Stimulated activated CD4-positive, alpha-beta T cell treated with anti-CD3 and anti-CD28 coated beads, TNF-alpha, amount 100 ng/mL, for 24 hours (primary cell): ENCODE measurements at regions not wholly inside any gene's neighbourhood (a gene's known extent, or its start where the extent isn't known, plus 50 kb on each side); places are given as distances from the start of the nearest gene placed in this dataset.

Experiments
- DNase-seq, 3 experiments: peaks; one replicate each; pipeline ENCODE4 v3.0.0-alpha.2; 2020; ENCODE audit warnings: low read depth in 3 of 3

- no peak for DNase-seq
Measured at GRCh38 chr5:147037515-147038205, 159.1 kb upstream of the PPP2R2B start.

DNA sequence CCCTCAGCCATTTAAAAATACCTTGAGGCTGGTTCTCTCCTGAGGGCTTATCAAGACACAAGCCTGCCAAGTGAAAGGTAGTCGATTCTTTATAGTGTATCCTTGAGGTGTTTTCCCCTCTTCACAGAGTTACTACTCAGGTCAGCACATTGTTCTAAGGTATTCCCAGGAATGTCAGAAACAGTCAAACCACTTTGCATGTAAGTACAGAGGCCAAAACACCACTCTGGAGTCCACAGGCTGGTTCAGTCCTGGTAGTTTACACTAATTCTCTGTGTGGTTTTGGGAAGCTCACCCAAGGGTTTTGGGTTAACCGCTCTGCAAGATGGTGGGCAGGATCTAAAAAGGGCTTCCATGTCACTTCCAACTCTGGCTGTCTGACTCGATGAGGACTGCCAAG lies 162.3 kb upstream of the PPP2R2B start:
- no peak for DNase-seq

DNA sequence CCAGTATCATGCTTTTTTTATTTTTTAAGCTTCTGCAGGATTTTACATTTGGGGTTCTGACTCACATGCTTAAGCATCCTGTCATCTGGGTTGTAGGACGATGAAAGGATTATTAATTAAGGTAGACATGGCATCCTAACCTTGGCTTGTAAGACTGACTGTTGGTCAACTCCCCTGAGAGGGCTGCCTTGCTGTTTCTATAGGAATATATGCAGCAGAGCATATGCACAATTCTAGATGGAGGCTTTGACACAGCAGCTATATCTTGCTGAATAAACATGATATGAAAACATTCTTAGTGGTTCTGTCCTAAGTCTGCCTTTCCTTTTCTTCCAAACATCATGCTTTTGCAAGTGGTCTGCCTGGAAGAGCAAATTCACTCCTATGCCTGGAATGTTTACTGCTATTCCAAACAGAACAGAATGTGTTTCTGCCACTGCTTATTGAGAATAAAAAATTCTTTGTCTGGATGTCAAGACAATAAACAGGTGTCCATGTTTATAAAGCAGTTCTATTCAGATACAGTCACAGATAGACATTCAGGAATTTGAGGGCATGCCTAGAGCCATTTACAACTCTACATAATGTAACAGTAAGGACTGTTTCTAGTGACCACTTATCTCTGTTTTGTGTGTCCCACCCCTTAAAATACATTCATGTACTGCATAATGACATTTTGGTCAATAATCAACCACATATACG lies 166.2 kb upstream of the PPP2R2B start:
- no peak for DNase-seq

- DNase-seq, result no peak
Measured at GRCh38 chr5:147045290-147045689, 166.7 kb upstream of the PPP2R2B start.

- DNase-seq, result no peak
Measured at GRCh38 chr5:147046281-147046680, 167.7 kb upstream of the PPP2R2B start.

DNA sequence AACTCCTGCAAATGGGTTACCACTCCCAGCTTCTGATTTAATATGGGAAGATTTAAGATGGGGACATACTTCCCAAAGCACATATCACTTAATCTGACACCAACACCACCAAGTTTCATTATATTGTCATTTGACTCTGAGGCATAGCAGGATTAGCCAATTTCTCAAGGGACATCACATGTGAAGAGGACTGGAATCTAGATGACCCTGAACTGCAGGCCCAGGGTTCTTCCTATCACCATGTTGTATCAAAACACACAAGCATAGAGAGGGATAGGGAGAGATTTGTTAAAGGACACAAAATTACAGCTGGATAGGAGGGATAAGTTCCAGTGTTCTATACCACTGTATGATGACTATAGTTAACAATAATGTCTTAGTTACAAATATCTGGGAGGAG lies 168.3 kb upstream of the PPP2R2B start:
- no peak for DNase-seq

- no peak for DNase-seq
Measured at GRCh38 chr5:147049764-147050163, 171.2 kb upstream of the PPP2R2B start.

DNA sequence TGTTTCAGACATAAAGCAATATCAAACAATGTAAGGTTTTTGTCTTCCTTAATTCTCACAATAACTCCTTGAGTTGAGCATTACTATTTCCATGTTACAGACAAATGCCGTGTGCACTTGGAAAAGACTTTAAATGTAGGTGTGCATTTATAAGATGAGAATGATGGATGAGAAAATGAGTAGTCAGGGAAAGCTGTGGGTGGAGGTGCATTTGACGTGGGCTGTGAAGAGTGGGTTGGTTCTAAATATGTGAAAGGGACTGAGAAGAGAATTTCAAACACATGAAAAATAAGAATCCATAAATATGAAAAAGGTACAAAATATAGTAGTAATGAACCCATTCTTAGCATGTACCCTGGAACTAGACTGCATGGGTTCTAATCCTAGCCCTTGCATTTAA lies 171.6 kb upstream of the PPP2R2B start:
- DNase-seq, result no peak

DNA sequence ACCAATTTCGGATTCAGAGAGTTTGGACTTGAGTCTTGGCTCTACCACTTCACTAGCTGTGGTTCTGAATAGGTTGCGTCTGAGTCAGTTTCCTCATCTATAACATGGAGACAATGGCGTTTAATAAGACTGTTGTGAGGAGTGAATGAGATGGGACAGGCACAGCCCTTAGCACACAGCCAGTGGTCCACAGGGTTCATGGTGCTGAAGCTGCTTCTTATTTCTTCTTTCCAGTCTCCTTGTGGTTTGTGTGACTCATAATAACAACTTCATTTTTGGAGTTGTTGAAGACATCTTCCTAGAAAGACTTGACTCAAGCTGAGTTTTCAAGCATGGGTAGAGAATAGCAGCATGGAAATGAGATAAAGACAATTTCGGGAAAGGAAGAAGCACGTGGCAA lies 172.6 kb upstream of the PPP2R2B start:
- DNase-seq, result no peak

GRCh38 chr5:147052519-147052918 lies 174.0 kb upstream of the PPP2R2B start:
- DNase-seq, result no peak

DNA sequence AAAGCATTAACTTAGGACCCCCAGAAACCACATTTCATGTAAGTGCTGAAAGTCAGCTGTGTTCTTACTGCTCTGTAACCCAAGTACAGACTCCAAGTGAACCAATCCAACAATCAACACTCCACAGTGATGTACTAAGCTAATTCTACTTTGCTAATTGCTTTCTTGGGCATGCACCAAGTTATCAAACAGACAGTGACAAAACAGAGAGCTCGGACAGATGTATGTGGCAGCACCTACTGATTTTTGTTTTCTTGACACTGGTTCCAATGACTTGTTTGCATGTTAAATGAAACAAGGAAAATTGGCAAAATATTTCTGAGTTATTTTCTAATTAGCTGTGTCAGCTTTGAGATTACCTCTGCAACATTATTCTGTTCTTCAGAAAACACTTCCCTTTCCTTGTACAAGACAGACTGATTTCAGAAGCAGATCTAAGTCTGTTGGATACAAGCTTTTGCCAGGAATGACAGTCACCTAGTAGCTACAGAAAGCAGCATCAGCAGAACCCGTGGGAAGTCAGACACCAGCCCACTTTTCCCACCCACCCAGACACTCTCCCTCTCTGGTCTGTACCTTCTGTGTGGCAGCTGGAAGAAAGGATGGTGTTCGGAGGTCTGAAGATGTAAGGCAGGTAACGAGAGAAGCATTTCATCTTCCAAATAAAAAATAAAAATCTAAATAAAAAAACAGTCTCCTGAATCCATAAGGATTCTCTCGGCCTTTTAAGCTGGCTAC lies 176.7 kb upstream of the PPP2R2B start:
- no peak for DNase-seq

DNA sequence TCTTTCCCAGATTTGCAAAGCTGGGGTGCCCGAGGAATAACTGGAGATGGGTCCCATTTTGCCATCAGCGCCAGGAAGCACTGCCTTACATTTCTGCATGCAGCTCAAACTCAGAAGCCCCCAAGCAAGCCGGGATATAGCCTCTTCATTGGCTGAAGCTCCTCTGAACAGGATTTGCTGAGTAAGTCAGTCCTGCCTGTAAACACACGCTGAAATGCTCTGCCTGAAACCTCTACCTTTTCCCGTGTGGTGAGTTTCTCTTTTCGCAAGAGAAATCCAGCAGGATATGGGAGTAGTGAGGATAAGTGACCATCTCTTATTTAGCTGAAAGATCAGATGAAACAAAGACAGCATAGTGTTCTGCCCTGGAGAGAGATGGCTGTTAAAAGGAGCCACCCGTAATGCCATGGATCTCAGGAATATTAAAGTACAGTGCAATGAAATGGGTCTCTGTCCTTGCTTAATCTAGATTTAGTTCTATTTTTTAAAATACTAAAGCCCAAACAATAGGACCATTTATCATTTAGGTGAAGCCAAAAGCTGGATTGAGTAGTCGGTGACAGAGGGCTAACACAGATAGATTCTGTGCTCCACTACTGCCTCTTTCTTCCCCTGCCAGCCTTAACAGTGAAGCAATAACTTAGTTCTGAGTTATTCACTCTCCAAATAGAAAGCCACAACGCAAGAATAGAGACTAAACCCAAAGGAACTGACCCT lies 177.5 kb upstream of the PPP2R2B start:
- DNase-seq, result no peak

- no peak for DNase-seq
Measured at GRCh38 chr5:147057051-147057450, 177.8 kb upstream of the STK32A start.

GRCh38 chr5:147061431-147061830 lies 173.4 kb upstream of the STK32A start:
- DNase-seq, result no peak

GRCh38 chr5:147062427-147062826 lies 172.4 kb upstream of the STK32A start:
- DNase-seq, result no peak

DNA sequence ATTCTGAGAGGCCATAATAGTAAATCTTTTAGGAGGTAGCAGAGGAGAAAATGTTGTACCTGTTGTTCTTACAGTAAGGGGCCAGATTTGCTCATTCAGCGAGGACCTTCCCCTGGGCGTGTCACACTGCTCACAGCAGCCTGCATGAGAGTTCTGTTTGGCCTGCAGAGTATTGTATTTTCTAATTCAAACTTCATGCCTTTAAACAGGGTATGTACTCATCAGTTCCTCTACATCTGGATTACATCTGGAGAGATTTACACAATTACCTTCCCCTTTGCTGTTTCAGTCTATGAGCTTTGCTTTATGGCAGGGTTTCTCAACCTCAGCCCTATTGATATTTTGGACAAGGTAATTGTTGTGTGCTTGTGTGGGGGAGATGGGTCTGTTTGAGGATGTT lies 170.9 kb upstream of the STK32A start:
- DNase-seq, result no peak

DNA sequence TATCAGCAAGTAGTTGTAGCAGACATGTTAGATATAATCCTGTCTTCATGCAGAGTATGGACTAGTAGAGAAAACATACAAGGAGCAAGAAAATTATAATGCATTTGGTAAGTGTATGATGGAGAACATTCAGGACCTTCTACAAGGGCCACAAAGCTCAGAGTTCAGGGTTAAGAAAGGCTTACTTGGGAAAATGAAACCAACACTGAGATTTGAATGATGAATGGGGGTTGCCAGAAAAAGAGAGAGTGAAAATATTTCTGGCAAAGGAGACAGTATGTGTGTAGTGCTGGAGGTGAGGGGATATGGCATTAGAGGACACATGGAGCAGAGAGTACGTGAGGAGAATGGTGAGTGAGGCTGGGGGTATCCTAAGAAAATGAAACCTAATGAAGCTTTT lies 169.8 kb upstream of the STK32A start:
- no peak for DNase-seq

- no peak for DNase-seq
Measured at GRCh38 chr5:147068998-147069397, 165.8 kb upstream of the STK32A start.

GRCh38 chr5:147072622-147073021 lies 162.2 kb upstream of the STK32A start:
- DNase-seq, result no peak

DNA sequence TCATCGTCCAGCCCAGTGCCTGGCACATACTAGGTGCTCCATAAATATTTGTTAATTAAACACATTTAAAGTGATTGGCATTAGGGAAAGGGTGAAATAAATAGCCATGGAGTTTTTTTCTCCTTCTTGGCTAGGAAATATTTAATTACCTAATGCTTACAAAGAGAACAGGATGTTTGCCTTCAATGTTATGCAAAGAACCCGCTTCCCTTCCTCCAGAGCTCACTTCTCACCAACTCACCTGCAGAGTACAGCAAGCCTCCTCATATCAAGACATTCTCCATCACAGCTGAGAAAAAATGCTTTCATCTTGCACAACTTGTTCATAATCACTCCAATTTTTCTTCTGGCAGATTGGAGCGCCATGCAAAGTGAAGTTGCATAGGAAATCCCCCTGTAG lies 161.7 kb upstream of the STK32A start:
- DNase-seq, result no peak

- DNase-seq, result no peak
Measured at GRCh38 chr5:147075187-147075586, 159.6 kb upstream of the STK32A start.

GRCh38 chr5:147080391-147080790 lies 154.4 kb upstream of the STK32A start:
- DNase-seq, result no peak
